H1 (cell line): ENCODE measurements at regions not wholly inside any gene's neighbourhood (a gene's known extent, or its start where the extent isn't known, plus 50 kb on each side); places are given as distances from the start of the nearest gene placed in this dataset.
"Not testable (repeated sequence)": the region's sequence is repeated elsewhere in the genome, so short reads cannot be mapped to it uniquely, and the experiment has no call there.

Experiments
- CTCF ChIA-PET: fragments of 300-600 bp; sonication (Branson Sonifier 250); formaldehyde crosslinking; loops from one replicate; lab custom pipeline; 2021; ENCODE audit not compliant: partially characterized antibody; lab: Charles Lee
- POLR2A ChIA-PET: fragments of 300-600 bp; sonication (Branson Sonifier 250); formaldehyde crosslinking; loops from one replicate; lab custom pipeline; 2021; ENCODE audit warnings: inconsistent platforms; ENCODE audit not compliant: partially characterized antibody; lab: Charles Lee
- DNase-seq, 2 experiments: peaks; one replicate each; pipeline versions ENCODE4 v3.0.0 to v3.0.0-alpha.2; 2010 to 2022; ENCODE audit warnings: low spot score in 2 of 2, low read depth in 1 of 2, mixed read lengths in 1 of 2
- FAIRE-seq: peaks from 2 replicates; lab custom pipeline; 2011; peaks lifted over from hg19 to GRCh38; lab: Jason Lieb, UNC
- H2AFZ ChIP-seq: 2 replicates; pipeline ENCODE4 v1.8.1; 2012; ENCODE audit warnings: low read length, inconsistent platforms
- H2AK5ac ChIP-seq: 2 replicates; pipeline ENCODE4 v1.6.1; 2013; ENCODE audit warnings: low read depth, low read length
- H2BK120ac ChIP-seq: replicated peaks from 2 replicates; pipeline ENCODE3; 2013; ENCODE audit warnings: low read depth, low read length, inconsistent platforms
- H2BK12ac ChIP-seq: 2 replicates; pipeline ENCODE4 v1.6.1; 2013; ENCODE audit warnings: low read depth, low read length
- H2BK15ac ChIP-seq: 2 replicates; pipeline ENCODE4 v1.6.1; 2013; ENCODE audit warnings: low read length
- H2BK20ac ChIP-seq: 2 replicates; pipeline ENCODE4 v1.6.1; 2013; ENCODE audit warnings: low read length
- H2BK5ac ChIP-seq: 2 replicates; pipeline ENCODE4 v1.6.1; 2013; ENCODE audit warnings: low read depth, low read length
- H3K14ac ChIP-seq: 2 replicates; pipeline ENCODE4 v1.6.1; 2013; ENCODE audit warnings: inconsistent platforms; ENCODE audit not compliant: insufficient read length
- H3K18ac ChIP-seq: 2 replicates; pipeline ENCODE4 v1.6.1; 2013; ENCODE audit warnings: low read length; ENCODE audit errors: extremely low read depth
- H3K23ac ChIP-seq: 2 replicates; pipeline ENCODE4 v1.6.1; 2013; ENCODE audit warnings: inconsistent platforms; ENCODE audit not compliant: insufficient read length
- H3K23me2 ChIP-seq: 2 replicates; pipeline ENCODE4 v1.6.1; 2013; ENCODE audit warnings: low read depth, low read length
- H3K27ac ChIP-seq: 2 replicates; pipeline ENCODE4 v1.6.1; 2011; ENCODE audit warnings: low read depth, low read length, inconsistent platforms
- H3K27me3 ChIP-seq, 4 experiments: replicated peaks in 1 of 4; 1 replicate in 1 of 4; 2 replicates in 3 of 4; pipeline versions ENCODE4 v1.6.1 to v1.8.1; 2011 to 2013; ENCODE audit warnings: low read length in 3 of 4, mild to moderate bottlenecking in 3 of 4, inconsistent platforms in 2 of 4, mixed read lengths in 2 of 4, moderate library complexity in 1 of 4; ENCODE audit not compliant: control insufficient read depth in 3 of 4, insufficient read depth in 3 of 4; ENCODE audit errors: extremely low read depth in 1 of 4
- H3K36me3 ChIP-seq, 4 experiments: 2 replicates each; pipeline versions ENCODE4 v1.6.1 to v1.8.1; 2011 to 2013; ENCODE audit warnings: mild to moderate bottlenecking in 4 of 4, low read length in 3 of 4, moderate library complexity in 2 of 4, control low read depth in 1 of 4, inconsistent platforms in 1 of 4; ENCODE audit not compliant: insufficient read depth in 4 of 4, control insufficient read depth in 2 of 4
- H3K4ac ChIP-seq: replicated peaks from 2 replicates; pipeline ENCODE3; 2013; ENCODE audit warnings: low read length, low read depth, mixed read lengths, inconsistent platforms; ENCODE audit not compliant: insufficient read length
- H3K4me1 ChIP-seq, 4 experiments: replicated peaks in 1 of 4; 1 replicate in 1 of 4; 2 replicates in 3 of 4; pipeline versions ENCODE4 v1.6.1 to v1.8.1; 2011 to 2013; ENCODE audit warnings: low read length in 3 of 4, inconsistent platforms in 2 of 4, mixed read lengths in 1 of 4; ENCODE audit not compliant: insufficient read depth in 4 of 4, control insufficient read depth in 3 of 4
- H3K4me2 ChIP-seq, 2 experiments: 2 replicates each; pipeline versions ENCODE4 v1.6.1 to v1.8.1; 2011 to 2013; ENCODE audit warnings: low read depth in 2 of 2, low read length in 2 of 2, control low read depth in 1 of 2, inconsistent platforms in 1 of 2, mild to moderate bottlenecking in 1 of 2; ENCODE audit not compliant: insufficient read depth in 1 of 2
- H3K4me3 ChIP-seq, 4 experiments: fragments of 200-600, 300-600 bp in 1 of 4; sonication (generic), shearing (Covaris generic), sonication (Bioruptor Twin) in 1 of 4; 2 replicates each; pipeline versions ENCODE4 v1.5.1 to v1.8.1; 2011 to 2016; ENCODE audit warnings: low read length in 4 of 4, low read depth in 3 of 4, control low read depth in 2 of 4, inconsistent platforms in 2 of 4, mild to moderate bottlenecking in 2 of 4, mixed read lengths in 1 of 4, moderate library complexity in 1 of 4; ENCODE audit not compliant: insufficient read depth in 2 of 4; ENCODE audit errors: extremely low read depth in 1 of 4
- H3K56ac ChIP-seq: replicated peaks from 2 replicates; pipeline ENCODE3; 2013; ENCODE audit warnings: low read depth, mild to moderate bottlenecking, mixed read lengths, low read length, inconsistent platforms; ENCODE audit not compliant: insufficient read length
- H3K79me1 ChIP-seq: 2 replicates; pipeline ENCODE4 v1.6.1; 2013; ENCODE audit warnings: low read depth, low read length, control low read depth
- H3K79me2 ChIP-seq, 2 experiments: 2 replicates each; pipeline versions ENCODE4 v1.6.1 to v1.8.1; 2012 to 2013; ENCODE audit warnings: low read length in 2 of 2, mild to moderate bottlenecking in 2 of 2, inconsistent platforms in 1 of 2; ENCODE audit not compliant: insufficient read depth in 2 of 2, control insufficient read depth in 1 of 2
- H3K9ac ChIP-seq, 4 experiments: replicated peaks in 1 of 4; 1 replicate in 1 of 4; 2 replicates in 3 of 4; pipeline versions ENCODE4 v1.6.1 to v1.8.1; 2011 to 2013; ENCODE audit warnings: low read depth in 3 of 4, low read length in 3 of 4, control low read depth in 2 of 4, mild to moderate bottlenecking in 2 of 4, moderate library complexity in 2 of 4, inconsistent platforms in 1 of 4; ENCODE audit errors: extremely low read depth in 1 of 4
- H3K9me3 ChIP-seq, 2 experiments: 2 replicates each; pipeline versions ENCODE4 v1.6.1 to v1.8.1; 2012 to 2013; ENCODE audit warnings: mild to moderate bottlenecking in 2 of 2, moderate library complexity in 2 of 2, control low read depth in 1 of 2, inconsistent platforms in 1 of 2, low read depth in 1 of 2, low read length in 1 of 2, mixed read lengths in 1 of 2; ENCODE audit not compliant: insufficient read depth in 2 of 2
- H4K20me1 ChIP-seq, 2 experiments: replicated peaks in 1 of 2; 2 replicates each; pipeline versions ENCODE3 to v1.8.1; 2011 to 2013; ENCODE audit warnings: inconsistent platforms in 2 of 2, low read length in 2 of 2, mild to moderate bottlenecking in 1 of 2; ENCODE audit not compliant: insufficient read depth in 2 of 2, control insufficient read depth in 1 of 2
- H4K5ac ChIP-seq: 2 replicates; pipeline ENCODE4 v1.6.1; 2013; ENCODE audit warnings: low read length, low read depth, mixed read lengths, inconsistent platforms; ENCODE audit not compliant: insufficient read length
- H4K8ac ChIP-seq: 2 replicates; pipeline ENCODE4 v1.8.0; 2013; ENCODE audit warnings: mild to moderate bottlenecking, moderate library complexity, low read length, inconsistent platforms; ENCODE audit not compliant: insufficient read depth; ENCODE audit errors: extremely low read depth
- H4K91ac ChIP-seq: replicated peaks from 2 replicates; pipeline ENCODE3; 2013; ENCODE audit warnings: low read length, mixed read lengths, inconsistent platforms; ENCODE audit not compliant: insufficient read length
- ASH2L ChIP-seq: fragments of 200-600, 300-600 bp; sonication (generic); IDR thresholded peaks from one replicate; pipeline ENCODE4 v1.7.1; 2017; ENCODE audit warnings: low read length
- JUND ChIP-seq: IDR thresholded peaks from 2 replicates; pipeline ENCODE4 v1.6.1; 2011; ENCODE audit warnings: mild to moderate bottlenecking, improper control_type of control experiment, low read length
- SP2 ChIP-seq: IDR thresholded peaks from 2 replicates; pipeline ENCODE4 v1.6.1; 2012; ENCODE audit warnings: mild to moderate bottlenecking, low read length, inconsistent platforms
- WGBS, 2 experiments: shearing (Covaris generic) in 1 of 2; methylation state at CpG; one replicate each; pipeline versions ENCODE4 v1.1.6 to v1.1.7; 2013 to 2015; ENCODE audit warnings: low lambda C conversion rate in 2 of 2, mixed read lengths in 2 of 2, inconsistent platforms in 1 of 2, low coverage in 1 of 2, missing lambda C conversion rate in 1 of 2; ENCODE audit not compliant: insufficient replicate concordance in 2 of 2, insufficient coverage in 1 of 2, insufficient read length in 1 of 2; ENCODE audit errors: extremely low coverage in 1 of 2, missing lambda C conversion rate in 1 of 2; 5-methylcytosine and 5-hydroxymethylcytosine counted together

DNA sequence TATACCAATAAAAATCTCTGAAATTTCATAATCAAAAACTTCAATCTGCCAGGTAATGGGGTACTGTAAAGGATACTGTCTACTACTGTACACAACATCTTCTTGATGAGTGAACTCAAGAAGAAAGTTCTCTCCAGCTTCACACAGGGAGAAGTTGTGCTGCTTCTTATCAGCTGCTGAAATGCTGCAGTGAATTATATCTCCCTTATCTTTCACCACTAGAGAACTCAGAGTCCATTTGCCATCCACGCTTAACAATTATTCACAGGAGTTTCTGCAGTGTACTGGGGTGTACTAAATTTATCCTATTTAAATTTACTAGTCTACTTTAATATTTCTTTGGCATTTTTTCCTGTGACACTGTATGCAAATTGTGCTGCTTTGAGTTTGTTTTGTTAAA is 384.8 kb downstream of the TFAP2B start (continued):
- TF ChIP-seq ASH2L (no peak), SP2 (no peak), JUND (no peak)

DNA sequence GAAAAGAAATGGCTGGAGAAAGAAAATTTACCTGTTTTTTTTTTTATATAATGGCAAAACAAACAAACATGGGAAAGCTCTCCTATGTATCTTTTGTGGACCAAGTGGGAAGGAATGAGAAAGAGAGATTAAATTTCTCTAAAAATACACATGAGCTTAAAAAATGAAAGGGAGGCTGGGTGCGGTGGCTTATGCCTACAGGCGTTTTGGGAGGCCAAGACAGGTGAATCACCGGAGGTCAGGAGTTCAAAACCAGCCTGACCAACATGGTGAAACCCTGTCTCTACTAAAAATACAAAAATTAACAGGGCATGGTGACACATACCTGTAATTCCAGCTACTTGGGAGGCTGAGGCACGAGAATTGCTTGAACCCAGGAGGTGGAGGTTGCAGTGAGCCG is 388.0 kb downstream of the TFAP2B start:
- CTCF ChIA-PET, H2BK20ac ChIP-seq, H4K20me1 ChIP-seq, H3K14ac ChIP-seq, H3K79me1 ChIP-seq, H3K36me3 ChIP-seq, H2AK5ac ChIP-seq, H4K8ac ChIP-seq, H3K27ac ChIP-seq, DNase-seq, POLR2A ChIA-PET, H3K79me2 ChIP-seq, FAIRE-seq, H3K4me1 ChIP-seq, H2BK120ac ChIP-seq, H2AFZ ChIP-seq, H3K4me2 ChIP-seq, H2BK15ac ChIP-seq, H3K23me2 ChIP-seq, H2BK5ac ChIP-seq, H3K56ac ChIP-seq, H2BK12ac ChIP-seq, H4K91ac ChIP-seq, H3K4ac ChIP-seq, H4K5ac ChIP-seq, H3K9ac ChIP-seq, H3K23ac ChIP-seq, H3K18ac ChIP-seq, H3K27me3 ChIP-seq, H3K4me3 ChIP-seq, H3K9me3 ChIP-seq: not testable (repeated sequence)
- 93% methylated on average over 5 of the region's 5 CpGs; no CpG with 5 or more reads in 1 of the 2 experiments for WGBS, 2 experiments
